ENCODE measurements at regions not wholly inside any gene's neighbourhood (a gene's known extent, or its start where the extent isn't known, plus 50 kb on each side); places are given as distances from the start of the nearest gene placed in this dataset.

GRCh38 chr12:92206011-92206410, 60.4 kb upstream of the BTG1 start:
- TF ChIP-seq EP300 (IDR thresholded peaks at IDR 0.05) (no peak), POLR2A (IDR thresholded peaks at IDR 0.05; ENCODE audit: low read length) (no peak), RAD21 (conservative IDR thresholded peaks at IDR 0.05 in 1 of 2, IDR thresholded peaks at IDR 0.05 in 1 of 2) (no peak), ESRRA (IDR thresholded peaks at IDR 0.05; ENCODE audit: borderline replicate concordance, low read length) (no peak), SMC3 (IDR thresholded peaks at IDR 0.05) (no peak), RARB (CRISPR knock-in tag; IDR thresholded peaks at IDR 0.05) (no peak), KDM1A (IDR thresholded peaks at IDR 0.05; ENCODE audit: low read depth) (no peak), PHF8 (IDR thresholded peaks at IDR 0.05; ENCODE audit: borderline replicate concordance, low read depth) (no peak), REST (IDR thresholded peaks at IDR 0.05) (no peak), POLR2AphosphoS2 (conservative IDR thresholded peaks at IDR 0.05; ENCODE audit: low read length) (no peak), HOXA7 (CRISPR knock-in tag; IDR thresholded peaks at IDR 0.05) (no peak), MYC (IDR thresholded peaks at IDR 0.05; ENCODE audit: borderline replicate concordance, low read length) (no peak), KDM5A (IDR thresholded peaks at IDR 0.05) (no peak)
- TF ChIP-seq, protein P1, sequence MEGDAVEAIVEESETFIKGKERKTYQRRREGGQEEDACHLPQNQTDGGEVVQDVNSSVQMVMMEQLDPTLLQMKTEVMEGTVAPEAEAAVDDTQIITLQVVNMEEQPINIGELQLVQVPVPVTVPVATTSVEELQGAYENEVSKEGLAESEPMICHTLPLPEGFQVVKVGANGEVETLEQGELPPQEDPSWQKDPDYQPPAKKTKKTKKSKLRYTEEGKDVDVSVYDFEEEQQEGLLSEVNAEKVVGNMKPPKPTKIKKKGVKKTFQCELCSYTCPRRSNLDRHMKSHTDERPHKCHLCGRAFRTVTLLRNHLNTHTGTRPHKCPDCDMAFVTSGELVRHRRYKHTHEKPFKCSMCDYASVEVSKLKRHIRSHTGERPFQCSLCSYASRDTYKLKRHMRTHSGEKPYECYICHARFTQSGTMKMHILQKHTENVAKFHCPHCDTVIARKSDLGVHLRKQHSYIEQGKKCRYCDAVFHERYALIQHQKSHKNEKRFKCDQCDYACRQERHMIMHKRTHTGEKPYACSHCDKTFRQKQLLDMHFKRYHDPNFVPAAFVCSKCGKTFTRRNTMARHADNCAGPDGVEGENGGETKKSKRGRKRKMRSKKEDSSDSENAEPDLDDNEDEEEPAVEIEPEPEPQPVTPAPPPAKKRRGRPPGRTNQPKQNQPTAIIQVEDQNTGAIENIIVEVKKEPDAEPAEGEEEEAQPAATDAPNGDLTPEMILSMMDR (IDR thresholded peaks at IDR 0.05), result no peak

Measured in A549 (cell line).